Activated CD8-positive, alpha-beta memory T cell treated with anti-CD3 and anti-CD28 coated beads for 1 hour (primary cell): ENCODE measurements at regions not wholly inside any gene's neighbourhood (a gene's known extent, or its start where the extent isn't known, plus 50 kb on each side); places are given as distances from the start of the nearest gene placed in this dataset.
"Not testable (repeated sequence)": the region's sequence is repeated elsewhere in the genome, so short reads cannot be mapped to it uniquely, and the experiment has no call there.

Experiments used
- DNase-seq, 2 donors: peaks; one replicate each; pipeline ENCODE4 v3.0.0-alpha.2; 2020; ENCODE audit warnings: low read depth in 1 of 2; ENCODE audit errors: extremely low read depth in 1 of 2

DNA sequence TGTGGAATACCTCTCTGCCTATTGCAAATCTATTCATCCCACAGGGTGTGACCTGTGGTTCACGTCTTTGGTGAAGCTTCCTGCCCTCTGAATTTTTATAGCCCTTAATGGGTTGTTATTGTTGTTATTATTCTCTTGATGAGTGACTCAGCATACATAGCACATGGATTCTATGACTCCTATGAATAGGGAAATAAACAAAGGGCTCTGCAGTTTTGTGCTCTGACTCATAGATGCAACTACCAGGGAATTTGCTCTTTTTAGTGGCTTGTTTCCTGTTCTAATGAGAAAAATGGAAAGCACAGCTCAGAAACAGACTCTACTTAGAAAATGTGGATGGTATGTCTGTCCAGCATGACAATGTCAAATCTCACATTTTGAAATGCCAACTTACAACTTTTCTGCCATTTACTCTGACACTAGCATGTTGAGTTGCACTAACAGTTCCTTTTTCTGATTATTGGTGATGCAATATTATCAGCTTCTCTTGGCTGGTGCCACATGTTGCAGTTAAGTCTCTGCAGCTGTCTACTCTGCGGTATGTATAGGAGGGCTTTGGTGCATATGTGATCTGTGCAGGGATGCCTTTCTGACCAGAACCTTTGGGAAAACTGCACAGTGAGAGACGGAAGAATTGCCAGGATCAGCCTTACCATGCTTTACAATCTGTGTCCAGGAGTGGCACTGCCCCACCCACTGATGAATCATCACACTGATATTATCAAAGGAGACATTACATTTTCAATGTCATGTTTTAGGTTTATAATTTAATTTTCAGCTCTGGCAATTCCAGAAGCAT is 996.4 kb upstream of the WWC1 start:
- no peak for DNase-seq

DNA sequence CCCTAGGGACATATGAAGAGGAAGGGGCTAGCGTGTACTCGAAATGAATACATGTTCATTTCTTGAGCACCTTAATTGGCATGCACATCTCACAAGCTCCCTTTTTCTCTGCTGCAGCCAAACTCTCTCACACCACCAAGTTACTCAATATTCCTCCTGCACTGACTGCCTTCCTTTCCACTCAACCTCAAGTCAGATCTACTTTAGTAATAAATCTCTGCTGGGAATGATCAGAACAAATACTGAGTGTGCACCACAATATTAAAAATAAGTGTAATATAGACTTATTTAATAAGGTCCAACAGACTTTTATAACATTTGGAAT is 995.8 kb upstream of the WWC1 start:
- DNase-seq = no peak

GRCh38 chr5:167296066-167296465 is 995.4 kb upstream of the WWC1 start:
- DNase-seq = no peak

- DNase-seq = no peak
These were observed 994.8 kb upstream of the WWC1 start for GRCh38 chr5:167296661-167297060.

DNA sequence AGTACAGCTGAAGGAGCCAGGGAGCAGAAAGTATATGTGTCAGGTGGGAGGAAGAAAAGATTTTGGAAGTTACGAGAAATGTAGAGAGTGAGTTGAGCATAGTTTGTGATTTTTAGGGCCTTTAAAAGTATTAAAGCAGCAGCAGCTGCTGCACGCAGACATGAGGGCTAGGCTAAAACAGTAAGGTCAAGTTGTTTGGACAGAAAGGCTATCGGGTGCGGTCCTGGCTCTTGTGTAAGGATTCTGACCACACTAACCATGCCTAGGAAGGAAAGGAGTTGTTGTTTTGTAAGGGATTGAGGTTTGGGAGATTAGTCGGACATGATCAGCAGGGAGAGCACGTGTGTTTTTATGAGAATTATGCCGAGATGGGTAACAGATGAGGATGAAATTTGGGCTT is 991.6 kb upstream of the WWC1 start:
- not testable (repeated sequence) for DNase-seq

DNA sequence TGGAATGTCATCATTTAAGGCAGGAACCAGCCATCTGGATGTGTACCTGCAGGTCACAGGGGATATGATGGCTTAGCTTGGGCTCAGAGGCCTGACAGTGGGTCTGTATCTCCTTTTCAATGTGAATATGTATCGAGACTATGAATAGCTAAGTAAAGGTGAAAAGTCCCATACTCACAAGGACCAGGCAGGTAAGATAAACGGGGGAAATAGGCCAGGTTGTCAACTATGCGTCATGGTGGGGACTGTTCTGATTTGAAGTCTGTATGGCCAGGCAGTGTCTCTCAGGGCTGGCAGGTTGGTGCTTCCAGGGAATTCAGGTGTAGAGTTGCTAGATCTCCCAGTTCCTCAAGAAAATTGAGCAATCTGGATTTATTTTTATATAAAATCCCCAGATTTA is 987.9 kb upstream of the WWC1 start:
- no peak for DNase-seq

DNA sequence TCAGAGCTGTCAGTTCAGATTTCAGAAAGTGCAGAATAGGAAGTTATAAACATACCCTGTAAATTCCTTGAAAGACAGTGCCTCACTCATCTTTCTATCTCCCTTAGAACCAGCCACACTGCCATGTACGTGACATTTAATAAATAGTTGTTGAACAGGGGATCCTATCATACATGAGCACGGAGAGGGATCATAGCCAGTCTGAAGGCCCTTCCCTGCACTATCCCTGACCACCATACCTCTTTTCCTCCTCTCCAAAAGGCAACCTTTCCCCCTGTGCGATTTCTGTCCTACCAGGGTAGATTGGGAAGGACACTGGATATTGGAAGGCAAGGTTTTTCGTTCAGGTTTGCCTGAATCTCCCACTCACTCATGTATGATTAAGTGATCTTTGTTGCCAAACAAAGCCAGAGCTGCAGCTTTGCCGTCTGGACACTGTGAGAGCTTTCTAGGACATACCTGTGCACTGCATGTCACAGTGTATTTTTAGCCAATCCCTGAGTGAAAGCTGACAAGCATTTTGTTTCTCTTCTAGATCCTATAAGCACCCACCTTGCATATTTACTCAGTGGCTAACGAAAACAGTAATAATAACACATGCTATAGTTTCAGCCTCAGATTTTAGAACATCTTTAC is 986.5 kb upstream of the WWC1 start:
- DNase-seq = no peak

GRCh38 chr5:167305591-167306213 is 985.7 kb upstream of the WWC1 start:
- DNase-seq = no peak

GRCh38 chr5:167307042-167307441 is 984.4 kb upstream of the WWC1 start:
- DNase-seq = no peak

GRCh38 chr5:167308466-167308865 is 983.0 kb upstream of the WWC1 start:
- no peak for DNase-seq

- no peak for DNase-seq
These were observed 981.4 kb upstream of the WWC1 start for GRCh38 chr5:167309941-167310517.

DNA sequence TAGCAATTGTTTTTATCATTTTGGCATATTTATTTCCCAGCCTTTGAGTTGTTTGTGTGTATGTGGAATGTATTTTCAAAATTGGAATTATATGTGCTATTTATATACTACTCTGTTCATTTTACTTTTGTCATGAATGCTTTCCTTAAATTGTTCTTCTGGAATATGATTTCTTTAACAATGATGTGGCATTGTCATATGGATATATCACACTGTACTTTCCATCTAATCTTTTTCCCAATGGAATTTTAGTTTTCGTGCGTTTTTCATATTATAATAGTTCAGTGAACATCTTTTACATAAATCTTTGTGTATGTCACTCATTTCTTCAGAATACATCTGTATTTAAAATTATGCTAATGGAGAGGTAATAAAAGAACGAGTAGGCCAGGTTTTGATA is 980.1 kb upstream of the WWC1 start:
- no peak for DNase-seq

DNA sequence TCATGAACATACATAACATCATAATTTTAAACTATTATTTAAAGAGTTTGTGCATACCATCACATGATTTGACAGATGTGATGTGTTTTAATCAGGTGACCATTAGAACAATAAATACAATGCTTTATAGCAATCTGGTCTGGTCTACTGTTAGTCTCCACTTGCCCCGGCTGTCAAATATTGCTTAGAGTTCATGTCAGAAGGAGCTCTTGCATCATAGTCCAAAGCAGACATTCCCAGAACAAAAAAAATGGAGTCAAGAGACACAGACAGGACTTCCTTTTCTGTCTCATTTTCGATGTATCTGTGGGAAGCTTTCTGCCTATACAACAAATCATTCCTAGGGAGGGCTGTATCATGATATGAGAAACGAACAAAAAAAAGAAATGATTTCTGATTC is 979.2 kb upstream of the WWC1 start:
- DNase-seq = no peak

DNA sequence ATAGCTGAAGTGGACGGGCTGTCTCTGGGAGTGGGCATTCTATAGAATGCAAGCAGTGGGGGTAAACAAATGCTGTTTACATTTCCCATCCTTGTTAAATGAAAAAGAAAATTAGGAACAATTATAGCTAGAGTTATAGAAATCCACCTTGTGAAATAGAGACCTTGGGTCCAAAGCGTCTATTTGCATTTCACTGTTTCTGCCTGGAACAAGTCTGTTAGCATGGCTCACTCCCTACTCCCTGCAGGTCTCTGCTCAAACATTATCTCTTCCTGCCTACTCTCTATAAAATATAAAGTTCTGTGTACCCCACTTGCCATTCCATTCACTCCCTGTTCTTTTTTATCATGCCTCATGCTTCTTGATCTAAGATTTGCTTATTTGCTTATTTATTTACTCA is 975.7 kb upstream of the WWC1 start:
- DNase-seq = no peak

GRCh38 chr5:167317884-167318283 is 973.6 kb upstream of the WWC1 start:
- DNase-seq = no peak

GRCh38 chr5:167319243-167319642 is 972.2 kb upstream of the WWC1 start:
- DNase-seq = no peak

- DNase-seq = no peak
These were observed 971.4 kb upstream of the WWC1 start for GRCh38 chr5:167320019-167320418.

GRCh38 chr5:167332309-167332708 is 959.1 kb upstream of the WWC1 start:
- DNase-seq = no peak

- no peak for DNase-seq
These were observed 955.3 kb upstream of the WWC1 start for GRCh38 chr5:167336161-167336560.

DNA sequence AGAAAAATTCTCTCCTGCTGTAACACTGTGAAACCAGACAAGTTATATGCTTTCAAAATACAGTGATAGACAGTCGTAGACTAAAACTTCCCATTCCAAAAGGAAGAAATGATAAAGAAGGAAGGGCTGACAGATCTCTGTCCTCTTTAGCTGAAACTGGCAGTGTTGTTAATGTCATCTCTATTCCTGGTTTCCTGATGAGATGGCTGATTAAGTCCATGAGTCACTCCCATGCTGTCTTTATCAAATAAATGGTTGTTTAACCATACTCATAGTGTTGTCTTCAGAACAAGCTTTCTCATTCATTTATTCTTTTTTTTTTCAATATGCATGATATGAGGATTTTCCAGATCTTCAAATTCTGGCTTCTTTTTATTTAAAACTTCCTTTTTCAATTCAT is 952.2 kb upstream of the WWC1 start:
- no peak for DNase-seq

GRCh38 chr5:167346461-167346860 is 945.0 kb upstream of the WWC1 start:
- DNase-seq = no peak
